HepG2 (cell line): ENCODE measurements at regions not wholly inside any gene's neighbourhood (a gene's known extent, or its start where the extent isn't known, plus 50 kb on each side); places are given as distances from the start of the nearest gene placed in this dataset.
A peak's percentile ranks its signal among the peaks of the same experiment; 100 is the strongest.

Experiments used
- ATAC-seq: fragments of 200-7000 bp; cut with Tn5 transposase; 3 replicates; pipeline ENCODE4 v1.9.1; 2020; ENCODE audit warnings: mild to moderate bottlenecking, moderate library complexity
- BruUV-seq: library from RNA; stranded (reverse); fragments of 400-500 nt; replicated peaks from 2 replicates; lab custom pipeline; 2021; lab: Mats Ljungman, UMichigan
- CTCF ChIA-PET: fragments of 300-600 bp; formaldehyde crosslinking; extraction: SDS; loops from one replicate; lab custom pipeline; 2021; ENCODE audit warnings: low total read pairs, inconsistent platforms, low intra/inter-chr PET ratio; lab: Yijun Ruan, JAX
- POLR2A ChIA-PET: fragments of 350-600 bp; sonication (Branson Sonifier 250); formaldehyde crosslinking; loops from one replicate; lab custom pipeline; 2020; ENCODE audit warnings: antibody characterized with exemption, inconsistent platforms; lab: Yijun Ruan, JAX
- DNase-seq: peaks from one replicate; pipeline ENCODE4 v3.0.0-alpha.2; 2015; ENCODE audit warnings: low spot score
- FAIRE-seq: peaks from 3 replicates; lab custom pipeline; 2011; peaks lifted over from hg19 to GRCh38; lab: Jason Lieb, UNC
- H2AFZ ChIP-seq: one replicate; pipeline ENCODE4 v1.6.1; 2011; ENCODE audit warnings: low read length, inconsistent platforms
- H3K27ac ChIP-seq: fragments of 300-600 bp; 3 replicates; pipeline ENCODE4 v1.8.0; 2011; ENCODE audit warnings: mixed run types, mild to moderate bottlenecking, mixed read lengths, low read length, inconsistent platforms; ENCODE audit not compliant: insufficient read depth; ENCODE audit errors: extremely low read length
- H3K27me3 ChIP-seq, 2 experiments: fragments of 200-600 bp in 1 of 2; 2 replicates in 1 of 2; 3 replicates in 1 of 2; pipeline versions ENCODE4 v1.6.0 to v1.8.0; 2011; ENCODE audit warnings: low read length in 2 of 2, mild to moderate bottlenecking in 2 of 2, moderate library complexity in 2 of 2, inconsistent platforms in 1 of 2; ENCODE audit not compliant: insufficient read depth in 2 of 2, control insufficient read depth in 1 of 2
- H3K36me3 ChIP-seq, 2 experiments: fragments of 200-600 bp in 1 of 2; replicated peaks in 1 of 2; 2 replicates in 1 of 2; 3 replicates in 1 of 2; pipeline versions ENCODE4 v1.5.1 to v1.8.0; 2011; ENCODE audit warnings: low read length in 2 of 2, inconsistent platforms in 1 of 2; ENCODE audit not compliant: insufficient read depth in 2 of 2, control insufficient read depth in 1 of 2
- H3K4me1 ChIP-seq: 2 replicates; pipeline ENCODE4 v1.5.1; 2012; ENCODE audit warnings: low read length, inconsistent platforms; ENCODE audit not compliant: insufficient read depth
- H3K4me2 ChIP-seq: 2 replicates; pipeline ENCODE4 v1.6.0; 2011; ENCODE audit warnings: low read depth, low read length, inconsistent platforms
- H3K4me3 ChIP-seq, 3 experiments: fragments of 200-600 bp in 1 of 3; sonication (generic), shearing (Covaris generic) in 1 of 3; replicated peaks in 1 of 3; 2 replicates each; pipeline ENCODE4 v1.5.1; 2011 to 2016; ENCODE audit warnings: low read length in 3 of 3, inconsistent platforms in 2 of 3, low read depth in 2 of 3, mild to moderate bottlenecking in 2 of 3, control low read depth in 1 of 3, mixed read lengths in 1 of 3; ENCODE audit not compliant: insufficient read depth in 1 of 3
- H3K79me2 ChIP-seq: one replicate; pipeline ENCODE4 v1.6.1; 2011; ENCODE audit warnings: low read length, inconsistent platforms; ENCODE audit not compliant: insufficient read depth
- H3K9ac ChIP-seq: 2 replicates; pipeline ENCODE4 v1.6.0; 2011; ENCODE audit warnings: mild to moderate bottlenecking, low read depth, low read length, inconsistent platforms; ENCODE audit not compliant: insufficient read depth
- H3K9me3 ChIP-seq: 2 replicates; pipeline ENCODE4 v1.5.1; 2012; ENCODE audit warnings: mild to moderate bottlenecking, low read length
- H4K20me1 ChIP-seq: 2 replicates; pipeline ENCODE4 v1.6.0; 2011; ENCODE audit warnings: inconsistent platforms, mild to moderate bottlenecking, low read length, moderate library complexity; ENCODE audit not compliant: insufficient read depth
- CEBPB ChIP-seq: IDR thresholded peaks from 2 replicates; pipeline ENCODE4 v1.6.1; 2011; ENCODE audit warnings: low read depth, low read length, improper control_type of control experiment, borderline replicate concordance
- FOXK2 ChIP-seq: fragments of 450-650 bp; IDR thresholded peaks from 2 replicates; pipeline ENCODE4 v1.6.1; 2016
- MAFF ChIP-seq: IDR thresholded peaks from 2 replicates; pipeline ENCODE4 v1.6.1; 2011; ENCODE audit warnings: low read depth, low read length, improper control_type of control experiment
- MAFK ChIP-seq, 2 experiments: IDR thresholded peaks in 1 of 2; conservative IDR thresholded peaks in 1 of 2; 2 replicates each; pipeline ENCODE4 v1.6.1; 2011; ENCODE audit warnings: improper control_type of control experiment in 2 of 2, low read length in 2 of 2
- MBNL3 ChIP-seq: fragments of 250-450 bp; sonication (Bioruptor Pico); conservative IDR thresholded peaks from 2 replicates; pipeline ENCODE4 v1.8.0; 2022; ENCODE audit warnings: mild to moderate bottlenecking, inconsistent platforms
- ZNF558 ChIP-seq: sonication (generic); formaldehyde crosslinking; IDR thresholded peaks from 2 replicates; pipeline ENCODE4 v1.9.0; 2022; ENCODE audit warnings: mild to moderate bottlenecking, missing genetic modification reagents, borderline replicate concordance
- ZNF749 ChIP-seq: sonication (generic); formaldehyde crosslinking; IDR thresholded peaks from 2 replicates; pipeline ENCODE4 v1.8.0; 2022; ENCODE audit warnings: mild to moderate bottlenecking, missing genetic modification reagents, moderate library complexity, borderline replicate concordance
- WGBS: methylation state at CpG from one replicate; pipeline ENCODE4 v1.1.6; 2017; ENCODE audit warnings: low lambda C conversion rate; 5-methylcytosine and 5-hydroxymethylcytosine counted together
- in situ Hi-C: cut with HindIII; loops from 2 replicates; pipeline ENCODE4 v1.10.0; 2017; ENCODE audit warnings: low pct_unique_long_range_greater_than_20kb; ENCODE audit not compliant: extremely low pct_ligation_motif_present
- intact Hi-C: fragments of 100-400 bp; cut with micrococcal nuclease; formaldehyde crosslinking; loops from one replicate; pipeline ENCODE4 v1.10.0; 2022; ENCODE audit not compliant: unreplicated experiment

GRCh38 chr13:106700439-106700838 is 132.5 kb upstream of the ARGLU1 start:
- Histone ChIP-seq H3K9me3 (no peaks in the 10 kb centered on the region), H3K4me2 (no peak overlapping the region), H3K4me1 (no peaks in the 10 kb centered on the region), H3K9ac (no peak overlapping the region), H4K20me1 (no peaks in the 10 kb centered on the region), H3K79me2 (no peaks in the 10 kb centered on the region), H3K27me3 (no peaks in the 10 kb centered on the region; a peak in 1 of 5 replicates), H3K27ac (no peak overlapping the region), H3K4me3 (no peak overlapping the region), H3K36me3 (no peaks in the 10 kb centered on the region), H2AFZ (no peak overlapping the region)
- no peak for FAIRE-seq
- no peak for ATAC-seq
- WGBS = 2% methylated on average over 4 of the region's 4 CpGs
- in situ Hi-C loops (no loop called here), intact Hi-C loops (no loop called here)
- BruUV-seq = no TSS peak
- ChIA-PET POLR2A (no interaction called here), CTCF (no interaction called here)
- no peak for DNase-seq
- peak; percentile 74 for TF ChIP-seq CEBPB
- TF ChIP-seq ZNF558 (CRISPR knock-in tag) = no peak

DNA sequence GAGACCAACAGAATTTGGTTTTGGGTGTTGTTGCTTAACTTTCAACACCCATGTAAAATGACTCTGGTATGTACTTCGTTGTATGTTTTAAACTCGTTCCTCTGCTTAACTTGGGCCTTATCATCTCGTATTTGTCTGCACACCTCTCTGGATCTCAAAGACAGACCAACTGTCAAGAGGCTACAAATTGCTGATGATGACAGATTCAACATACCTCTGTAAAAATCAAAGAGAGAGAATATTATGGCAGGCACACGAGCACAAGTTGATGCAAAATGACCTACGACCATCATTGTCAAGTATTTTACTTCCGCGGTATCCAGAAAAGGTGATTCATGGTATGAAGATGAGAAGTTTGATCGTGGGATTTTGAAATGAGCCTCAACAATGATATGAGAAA is 132.1 kb upstream of the ARGLU1 start:
- no peaks in the 10 kb centered on the region; a peak in 1 of 5 replicates for H3K27me3 ChIP-seq
- no peaks in the 10 kb centered on the region for H3K9me3 ChIP-seq
- H3K4me3 ChIP-seq = no peak overlapping the region
- in situ Hi-C loops = no loop called here
- intact Hi-C loops = no loop called here
- H3K79me2 ChIP-seq = no peaks in the 10 kb centered on the region
- H2AFZ ChIP-seq = no peak overlapping the region
- CTCF ChIA-PET = no interaction called here
- TF ChIP-seq MAFF (peak; percentile 61; the same call in 1 of the 2 replicates), ZNF749 (CRISPR knock-in tag) (no peak), MBNL3 (CRISPR knock-in tag) (no peak), FOXK2 (no peak), MAFK (conservative IDR thresholded peaks at IDR 0.05 in 1 of 2, IDR thresholded peaks at IDR 0.05 in 1 of 2; ENCODE audit: low read length in 2 of 2) (peak; percentile 67 to 71)
- TF ChIP-seq, all 625 proteins: peak for 2
- no peak for FAIRE-seq
- Histone ChIP-seq H3K36me3 (no peaks in the 10 kb centered on the region), H3K9ac (no peak overlapping the region), H3K27ac (no peak overlapping the region), H3K4me2 (no peak overlapping the region), H3K4me1 (no peaks in the 10 kb centered on the region), H4K20me1 (no peaks in the 10 kb centered on the region)
- POLR2A ChIA-PET = no interaction called here
- 39% methylated on average over 8 of the region's 8 CpGs for WGBS
- BruUV-seq = no TSS peak
- no peak for DNase-seq
- ATAC-seq = no peak
